GM12878 (cell line): ENCODE measurements at regions not wholly inside any gene's neighbourhood (a gene's known extent, or its start where the extent isn't known, plus 50 kb on each side); places are given as distances from the start of the nearest gene placed in this dataset.
A peak's percentile ranks its signal among the peaks of the same experiment; 100 is the strongest.

Source experiments
- ATAC-seq: fragments of 200-7000 bp; cut with Tn5 transposase; 3 replicates; pipeline ENCODE4 v1.9.1; 2020; ENCODE audit warnings: mild to moderate bottlenecking, moderate library complexity
- BruUV-seq: library from RNA; stranded (reverse); fragments of 400-500 nt; replicated peaks from 2 replicates; lab custom pipeline; 2021; lab: Mats Ljungman, UMichigan
- CTCF ChIA-PET: fragments of 300-600 bp; sonication (Branson Sonifier 250); formaldehyde crosslinking; extraction: SDS; loops from one replicate; lab custom pipeline; 2021; ENCODE audit warnings: inconsistent platforms; lab: Yijun Ruan, JAX
- POLR2A ChIA-PET: fragments of 350-600 bp; formaldehyde crosslinking; extraction: SDS; loops from one replicate; lab custom pipeline; 2021; ENCODE audit warnings: inconsistent platforms; lab: Charles Lee
- RAD21 ChIA-PET: fragments of 300-600 bp; sonication (Branson Sonifier 250); formaldehyde crosslinking; loops from one replicate; lab custom pipeline; 2023; ENCODE audit warnings: antibody characterized with exemption; ENCODE audit not compliant: unreplicated experiment; lab: Charles Lee
- SMC1A ChIA-PET: fragments of 300-600 bp; sonication (Branson Sonifier 250); formaldehyde crosslinking; loops from one replicate; lab custom pipeline; 2023; ENCODE audit not compliant: unreplicated experiment, uncharacterized antibody; lab: Charles Lee
- DNase-seq: peaks from one replicate; pipeline ENCODE4 v3.0.0-alpha.2; 2011; ENCODE audit warnings: low read depth, low spot score
- FAIRE-seq: peaks from 3 replicates; lab custom pipeline; 2011; peaks lifted over from hg19 to GRCh38; lab: Jason Lieb, UNC
- H2AFZ ChIP-seq: 2 replicates; pipeline ENCODE4 v1.6.0; 2011; ENCODE audit warnings: low read depth, low read length, control low read depth; ENCODE audit not compliant: control insufficient read depth
- H3K27ac ChIP-seq: 2 replicates; pipeline ENCODE4 v1.5.1; 2011; ENCODE audit warnings: control low read depth; ENCODE audit not compliant: control insufficient read depth, insufficient read depth
- H3K27me3 ChIP-seq, 2 experiments: replicated peaks in 1 of 2; 2 replicates each; pipeline versions ENCODE4 v1.6.0 to v1.6.1; 2011; ENCODE audit warnings: low read length in 1 of 2; ENCODE audit not compliant: control insufficient read depth in 2 of 2, insufficient read depth in 2 of 2
- H3K36me3 ChIP-seq, 2 experiments: 2 replicates each; pipeline ENCODE4 v1.5.1; 2011; ENCODE audit warnings: low read length in 1 of 2; ENCODE audit not compliant: control insufficient read depth in 2 of 2, insufficient read depth in 2 of 2
- H3K4me1 ChIP-seq: 2 replicates; pipeline ENCODE4 v1.6.1; 2011; ENCODE audit warnings: mild to moderate bottlenecking, low read length, moderate library complexity, mixed read lengths; ENCODE audit not compliant: control insufficient read depth, insufficient read depth
- H3K4me2 ChIP-seq: 2 replicates; pipeline ENCODE4 v1.6.0; 2011; ENCODE audit warnings: control low read depth; ENCODE audit not compliant: control insufficient read depth, insufficient read depth
- H3K4me3 ChIP-seq: fragments of 200-600 bp; sonication (generic); 2 replicates; pipeline ENCODE4 v1.5.1; 2016
- H3K79me2 ChIP-seq: 2 replicates; pipeline ENCODE4 v1.6.0; 2011; ENCODE audit warnings: low read length; ENCODE audit not compliant: control insufficient read depth, insufficient read depth
- H3K9ac ChIP-seq: 2 replicates; pipeline ENCODE4 v1.8.0; 2011; ENCODE audit warnings: low read length, control low read depth, mixed read lengths; ENCODE audit not compliant: control insufficient read depth, insufficient read depth
- H3K9me3 ChIP-seq: replicated peaks from 3 replicates; pipeline ENCODE4 v1.5.1; 2011; ENCODE audit warnings: mild to moderate bottlenecking, low read length; ENCODE audit not compliant: control insufficient read depth, insufficient read depth
- H4K20me1 ChIP-seq: 2 replicates; pipeline ENCODE4 v1.6.0; 2011; ENCODE audit not compliant: control insufficient read depth, insufficient read depth
- SPI1 ChIP-seq: IDR thresholded peaks from 2 replicates; pipeline ENCODE4 v1.6.1; 2011; ENCODE audit warnings: low read depth, mild to moderate bottlenecking, low read length, moderate library complexity, borderline replicate concordance; ENCODE audit not compliant: insufficient read depth
- SRF ChIP-seq, 2 experiments: IDR thresholded peaks; 2 replicates each; pipeline ENCODE4 v1.6.1; 2011; ENCODE audit warnings: low read depth in 2 of 2, low read length in 2 of 2, mild to moderate bottlenecking in 1 of 2, moderate library complexity in 1 of 2
- YBX1 ChIP-seq: fragments of 450-650 bp; IDR thresholded peaks from 2 replicates; pipeline ENCODE4 v1.6.1; 2016; ENCODE audit warnings: antibody characterized with exemption
- WGBS: methylation state at CpG from one replicate; pipeline ENCODE4 v1.1.6; 2016; ENCODE audit warnings: low lambda C conversion rate; ENCODE audit not compliant: insufficient replicate concordance, insufficient coverage; ENCODE audit errors: missing lambda C conversion rate; 5-methylcytosine and 5-hydroxymethylcytosine counted together
- in situ Hi-C: fragments of 300-500 bp; cut with MboI; formaldehyde crosslinking; loops from 9 replicates; pipeline ENCODE4 v1.14.3; 2018; ENCODE audit warnings: mixed read lengths
- intact Hi-C: fragments of 100-400 bp; cut with micrococcal nuclease; formaldehyde crosslinking; loops from one replicate; pipeline ENCODE4 v1.14.2; 2022; ENCODE audit not compliant: unreplicated experiment
- TF ChIP-seq, protein P1 (sequence below), 3 experiments: IDR thresholded peaks in 2 of 3; conservative IDR thresholded peaks in 1 of 3; 2 replicates each; pipeline ENCODE4 v1.5.1; 2011; ENCODE audit warnings: low read depth in 3 of 3, low read length in 3 of 3, mild to moderate bottlenecking in 3 of 3, control low read depth in 2 of 3, moderate library complexity in 2 of 3, inconsistent platforms in 1 of 3, mixed read lengths in 1 of 3; ENCODE audit not compliant: control insufficient read depth in 2 of 3, insufficient read depth in 1 of 3; ENCODE audit errors: extremely low read depth in 1 of 3
- TF ChIP-seq, protein P2 (sequence below): fragments of 150-350 bp; IDR thresholded peaks from 2 replicates; pipeline ENCODE4 v1.6.1; 2014; ENCODE audit warnings: mild to moderate bottlenecking, low read depth, low read length
- TF ChIP-seq, protein P3 (sequence below): fragments of 450-650 bp; IDR thresholded peaks from 2 replicates; pipeline ENCODE4 v1.6.1; 2017; ENCODE audit warnings: low read depth, mild to moderate bottlenecking, moderate library complexity

DNA sequence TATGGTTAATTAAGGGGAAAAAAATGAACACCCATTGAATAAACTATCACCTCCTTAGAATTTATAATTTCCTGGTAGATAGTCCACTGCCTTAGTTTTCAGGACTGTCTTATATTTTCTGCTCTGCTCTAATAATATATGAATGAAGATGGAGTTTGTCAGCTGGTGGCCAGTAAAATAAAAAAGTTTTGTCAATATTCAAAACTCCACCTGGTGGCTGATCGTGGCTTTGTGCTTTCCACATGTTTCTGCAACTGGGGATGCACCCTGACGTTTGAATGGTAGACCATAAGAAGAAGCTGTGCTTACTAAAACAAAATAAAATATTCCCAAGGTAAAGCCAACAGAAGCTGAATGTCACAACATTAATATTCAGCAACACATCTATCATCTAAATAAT is 286.6 kb upstream of the IZUMO3 start:
- intact Hi-C loops = loop anchor here (2.0 kb wide), 1 partner anchor 742 kb away; no protein-coding TSS in a partner anchor
- Histone ChIP-seq H3K4me3 (no peak overlapping the region), H3K4me1 (no peaks in the 10 kb centered on the region), H3K9me3 (no peaks in the 10 kb centered on the region), H4K20me1 (no peaks in the 10 kb centered on the region), H3K27me3 (no peaks in the 10 kb centered on the region), H2AFZ (no peak overlapping the region), H3K79me2 (no peaks in the 10 kb centered on the region), H3K4me2 (no peak overlapping the region), H3K27ac (no peak overlapping the region), H3K9ac (no peak overlapping the region), H3K36me3 (no peaks in the 10 kb centered on the region)
- CTCF ChIA-PET = interaction anchor here (0.9 to 1.2 kb wide), 3 partner anchors 9 to 171 kb away, joined by 3 to 5 read pairs (median 3); no protein-coding TSS in a partner anchor
- no peak for DNase-seq
- POLR2A ChIA-PET = no interaction called here
- no peak for FAIRE-seq
- RAD21 ChIA-PET = no interaction called here
- 2% methylated on average over 2 of the region's 2 CpGs for WGBS
- SMC1A ChIA-PET = interaction anchor here (1.1 kb wide), 1 partner anchor 17 kb away, joined by 3 read pairs; no protein-coding TSS in a partner anchor
- no peak for TF ChIP-seq SPI1
- TF ChIP-seq, protein P1, sequence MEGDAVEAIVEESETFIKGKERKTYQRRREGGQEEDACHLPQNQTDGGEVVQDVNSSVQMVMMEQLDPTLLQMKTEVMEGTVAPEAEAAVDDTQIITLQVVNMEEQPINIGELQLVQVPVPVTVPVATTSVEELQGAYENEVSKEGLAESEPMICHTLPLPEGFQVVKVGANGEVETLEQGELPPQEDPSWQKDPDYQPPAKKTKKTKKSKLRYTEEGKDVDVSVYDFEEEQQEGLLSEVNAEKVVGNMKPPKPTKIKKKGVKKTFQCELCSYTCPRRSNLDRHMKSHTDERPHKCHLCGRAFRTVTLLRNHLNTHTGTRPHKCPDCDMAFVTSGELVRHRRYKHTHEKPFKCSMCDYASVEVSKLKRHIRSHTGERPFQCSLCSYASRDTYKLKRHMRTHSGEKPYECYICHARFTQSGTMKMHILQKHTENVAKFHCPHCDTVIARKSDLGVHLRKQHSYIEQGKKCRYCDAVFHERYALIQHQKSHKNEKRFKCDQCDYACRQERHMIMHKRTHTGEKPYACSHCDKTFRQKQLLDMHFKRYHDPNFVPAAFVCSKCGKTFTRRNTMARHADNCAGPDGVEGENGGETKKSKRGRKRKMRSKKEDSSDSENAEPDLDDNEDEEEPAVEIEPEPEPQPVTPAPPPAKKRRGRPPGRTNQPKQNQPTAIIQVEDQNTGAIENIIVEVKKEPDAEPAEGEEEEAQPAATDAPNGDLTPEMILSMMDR (IDR thresholded peaks at IDR 0.05 in 2 of 3, conservative IDR thresholded peaks at IDR 0.05 in 1 of 3; ENCODE audit: control insufficient read depth in 2 of 3, extremely low read depth in 1 of 3, insufficient read depth in 1 of 3, low read depth in 3 of 3, low read length in 3 of 3) = peak in 1 of 3 experiments; percentile 24; a peak in 1 of 6 replicates
- no TSS peak for BruUV-seq
- in situ Hi-C loops = no loop called here
- no peak for ATAC-seq

DNA sequence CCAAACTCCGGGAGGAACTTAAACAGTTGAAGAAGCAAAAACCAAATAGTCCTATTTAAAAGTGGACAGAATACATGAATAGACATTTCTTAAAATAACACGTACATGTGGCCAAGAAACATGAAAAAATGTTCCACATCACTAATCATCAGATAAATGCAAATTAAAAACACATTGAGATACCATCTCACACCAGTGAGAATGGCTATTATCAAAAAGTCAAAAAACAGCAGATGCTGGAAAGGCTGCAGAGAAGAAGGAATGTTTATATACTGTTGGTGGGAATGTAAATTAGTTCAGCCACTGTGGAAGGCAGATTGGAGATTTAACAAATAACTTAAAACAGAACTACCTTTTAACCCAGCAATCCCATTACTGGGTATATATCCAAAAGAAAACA is 283.0 kb upstream of the IZUMO3 start:
- Histone ChIP-seq H3K27ac (no peak overlapping the region), H2AFZ (no peak overlapping the region), H3K79me2 (no peaks in the 10 kb centered on the region), H3K4me2 (no peak overlapping the region), H3K9me3 (no peaks in the 10 kb centered on the region), H3K36me3 (no peaks in the 10 kb centered on the region), H3K27me3 (no peaks in the 10 kb centered on the region), H4K20me1 (no peaks in the 10 kb centered on the region), H3K9ac (no peak overlapping the region), H3K4me3 (no peak overlapping the region), H3K4me1 (no peaks in the 10 kb centered on the region)
- in situ Hi-C loops (no loop called here), intact Hi-C loops (no loop called here)
- DNase-seq (no peak), ATAC-seq (no peak), FAIRE-seq (no peak)
- WGBS = 22% methylated on average over 2 of the region's 2 CpGs
- POLR2A ChIA-PET = no interaction called here
- CTCF ChIA-PET = no interaction called here
- RAD21 ChIA-PET = no interaction called here
- SMC1A ChIA-PET = no interaction called here
- BruUV-seq = no TSS peak
- TF ChIP-seq SRF (IDR thresholded peaks at IDR 0.05; ENCODE audit: low read depth in 2 of 2, low read length in 2 of 2) = no peak
- TF ChIP-seq, protein P2, sequence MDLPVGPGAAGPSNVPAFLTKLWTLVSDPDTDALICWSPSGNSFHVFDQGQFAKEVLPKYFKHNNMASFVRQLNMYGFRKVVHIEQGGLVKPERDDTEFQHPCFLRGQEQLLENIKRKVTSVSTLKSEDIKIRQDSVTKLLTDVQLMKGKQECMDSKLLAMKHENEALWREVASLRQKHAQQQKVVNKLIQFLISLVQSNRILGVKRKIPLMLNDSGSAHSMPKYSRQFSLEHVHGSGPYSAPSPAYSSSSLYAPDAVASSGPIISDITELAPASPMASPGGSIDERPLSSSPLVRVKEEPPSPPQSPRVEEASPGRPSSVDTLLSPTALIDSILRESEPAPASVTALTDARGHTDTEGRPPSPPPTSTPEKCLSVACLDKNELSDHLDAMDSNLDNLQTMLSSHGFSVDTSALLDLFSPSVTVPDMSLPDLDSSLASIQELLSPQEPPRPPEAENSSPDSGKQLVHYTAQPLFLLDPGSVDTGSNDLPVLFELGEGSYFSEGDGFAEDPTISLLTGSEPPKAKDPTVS = no peak
- TF ChIP-seq, protein P3, sequence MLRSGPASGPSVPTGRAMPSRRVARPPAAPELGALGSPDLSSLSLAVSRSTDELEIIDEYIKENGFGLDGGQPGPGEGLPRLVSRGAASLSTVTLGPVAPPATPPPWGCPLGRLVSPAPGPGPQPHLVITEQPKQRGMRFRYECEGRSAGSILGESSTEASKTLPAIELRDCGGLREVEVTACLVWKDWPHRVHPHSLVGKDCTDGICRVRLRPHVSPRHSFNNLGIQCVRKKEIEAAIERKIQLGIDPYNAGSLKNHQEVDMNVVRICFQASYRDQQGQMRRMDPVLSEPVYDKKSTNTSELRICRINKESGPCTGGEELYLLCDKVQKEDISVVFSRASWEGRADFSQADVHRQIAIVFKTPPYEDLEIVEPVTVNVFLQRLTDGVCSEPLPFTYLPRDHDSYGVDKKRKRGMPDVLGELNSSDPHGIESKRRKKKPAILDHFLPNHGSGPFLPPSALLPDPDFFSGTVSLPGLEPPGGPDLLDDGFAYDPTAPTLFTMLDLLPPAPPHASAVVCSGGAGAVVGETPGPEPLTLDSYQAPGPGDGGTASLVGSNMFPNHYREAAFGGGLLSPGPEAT = no peak
- TF ChIP-seq YBX1 = no peak
